GM12878 (cell line): ENCODE measurements at regions not wholly inside any gene's neighbourhood (a gene's known extent, or its start where the extent isn't known, plus 50 kb on each side); places are given as distances from the start of the nearest gene placed in this dataset.

Experiments
- ATAC-seq: fragments of 200-7000 bp; cut with Tn5 transposase; 3 replicates; pipeline ENCODE4 v1.9.1; 2020; ENCODE audit warnings: mild to moderate bottlenecking, moderate library complexity
- BruUV-seq: library from RNA; stranded (reverse); fragments of 400-500 nt; replicated peaks from 2 replicates; lab custom pipeline; 2021; lab: Mats Ljungman, UMichigan
- CTCF ChIA-PET: fragments of 300-600 bp; sonication (Branson Sonifier 250); formaldehyde crosslinking; extraction: SDS; loops from one replicate; lab custom pipeline; 2021; ENCODE audit warnings: inconsistent platforms; lab: Yijun Ruan, JAX
- POLR2A ChIA-PET: fragments of 350-600 bp; formaldehyde crosslinking; extraction: SDS; loops from one replicate; lab custom pipeline; 2021; ENCODE audit warnings: inconsistent platforms; lab: Charles Lee
- RAD21 ChIA-PET: fragments of 300-600 bp; sonication (Branson Sonifier 250); formaldehyde crosslinking; loops from one replicate; lab custom pipeline; 2023; ENCODE audit warnings: antibody characterized with exemption; ENCODE audit not compliant: unreplicated experiment; lab: Charles Lee
- SMC1A ChIA-PET: fragments of 300-600 bp; sonication (Branson Sonifier 250); formaldehyde crosslinking; loops from one replicate; lab custom pipeline; 2023; ENCODE audit not compliant: unreplicated experiment, uncharacterized antibody; lab: Charles Lee
- DNase-seq: peaks from one replicate; pipeline ENCODE4 v3.0.0-alpha.2; 2011; ENCODE audit warnings: low read depth, low spot score
- FAIRE-seq: peaks from 3 replicates; lab custom pipeline; 2011; peaks lifted over from hg19 to GRCh38; lab: Jason Lieb, UNC
- H2AFZ ChIP-seq: 2 replicates; pipeline ENCODE4 v1.6.0; 2011; ENCODE audit warnings: low read depth, low read length, control low read depth; ENCODE audit not compliant: control insufficient read depth
- H3K27ac ChIP-seq: 2 replicates; pipeline ENCODE4 v1.5.1; 2011; ENCODE audit warnings: control low read depth; ENCODE audit not compliant: control insufficient read depth, insufficient read depth
- H3K27me3 ChIP-seq, 2 experiments: replicated peaks in 1 of 2; 2 replicates each; pipeline versions ENCODE4 v1.6.0 to v1.6.1; 2011; ENCODE audit warnings: low read length in 1 of 2; ENCODE audit not compliant: control insufficient read depth in 2 of 2, insufficient read depth in 2 of 2
- H3K36me3 ChIP-seq, 2 experiments: 2 replicates each; pipeline ENCODE4 v1.5.1; 2011; ENCODE audit warnings: low read length in 1 of 2; ENCODE audit not compliant: control insufficient read depth in 2 of 2, insufficient read depth in 2 of 2
- H3K4me1 ChIP-seq: 2 replicates; pipeline ENCODE4 v1.6.1; 2011; ENCODE audit warnings: mild to moderate bottlenecking, low read length, moderate library complexity, mixed read lengths; ENCODE audit not compliant: control insufficient read depth, insufficient read depth
- H3K4me2 ChIP-seq: 2 replicates; pipeline ENCODE4 v1.6.0; 2011; ENCODE audit warnings: control low read depth; ENCODE audit not compliant: control insufficient read depth, insufficient read depth
- H3K4me3 ChIP-seq: fragments of 200-600 bp; sonication (generic); 2 replicates; pipeline ENCODE4 v1.5.1; 2016
- H3K79me2 ChIP-seq: 2 replicates; pipeline ENCODE4 v1.6.0; 2011; ENCODE audit warnings: low read length; ENCODE audit not compliant: control insufficient read depth, insufficient read depth
- H3K9ac ChIP-seq: 2 replicates; pipeline ENCODE4 v1.8.0; 2011; ENCODE audit warnings: low read length, control low read depth, mixed read lengths; ENCODE audit not compliant: control insufficient read depth, insufficient read depth
- H3K9me3 ChIP-seq: replicated peaks from 3 replicates; pipeline ENCODE4 v1.5.1; 2011; ENCODE audit warnings: mild to moderate bottlenecking, low read length; ENCODE audit not compliant: control insufficient read depth, insufficient read depth
- H4K20me1 ChIP-seq: 2 replicates; pipeline ENCODE4 v1.6.0; 2011; ENCODE audit not compliant: control insufficient read depth, insufficient read depth
- ETV6 ChIP-seq, 2 experiments: fragments of 450-650 bp in 1 of 2; IDR thresholded peaks in 1 of 2; conservative IDR thresholded peaks in 1 of 2; 2 replicates each; pipeline ENCODE4 v1.6.1; 2014; ENCODE audit warnings: antibody characterized with exemption in 1 of 2, borderline replicate concordance in 1 of 2, low read depth in 1 of 2, mild to moderate bottlenecking in 1 of 2, moderate library complexity in 1 of 2
- EZH2 ChIP-seq: IDR thresholded peaks from 2 replicates; pipeline ENCODE4 v1.6.1; 2012; ENCODE audit warnings: low read depth, mild to moderate bottlenecking, control low read depth, inconsistent platforms, low read length, borderline replicate concordance; ENCODE audit not compliant: control insufficient read depth
- IRF4 ChIP-seq: IDR thresholded peaks from 2 replicates; pipeline ENCODE4 v1.6.1; 2011; ENCODE audit warnings: low read depth, low read length
- JUND ChIP-seq: IDR thresholded peaks from 2 replicates; pipeline ENCODE4 v1.6.1; 2012; ENCODE audit warnings: low read depth, mild to moderate bottlenecking, low read length, improper control_type of control experiment, moderate library complexity
- KDM1A ChIP-seq: fragments of 200-600 bp; sonication (generic); IDR thresholded peaks from 2 replicates; pipeline ENCODE4 v1.6.1; 2016; ENCODE audit warnings: borderline replicate concordance
- LARP7 ChIP-seq: fragments of 450-650 bp; IDR thresholded peaks from 2 replicates; pipeline ENCODE4 v1.6.1; 2017; ENCODE audit warnings: mild to moderate bottlenecking
- MEF2A ChIP-seq: IDR thresholded peaks from 2 replicates; pipeline ENCODE4 v1.6.1; 2011; ENCODE audit warnings: low read depth, mild to moderate bottlenecking, low read length, moderate library complexity; ENCODE audit not compliant: insufficient read depth
- MXI1 ChIP-seq: fragments of 150-350 bp; IDR thresholded peaks from 2 replicates; pipeline ENCODE4 v1.6.1; 2011; ENCODE audit warnings: low read depth, mild to moderate bottlenecking, inconsistent platforms, low read length, improper control_type of control experiment
- NKRF ChIP-seq: fragments of 450-650 bp; conservative IDR thresholded peaks from 2 replicates; pipeline ENCODE4 v1.6.1; 2017; ENCODE audit warnings: mild to moderate bottlenecking, moderate library complexity
- NR2C1 ChIP-seq: fragments of 450-650 bp; IDR thresholded peaks from 2 replicates; pipeline ENCODE4 v1.6.1; 2017; ENCODE audit warnings: antibody characterized with exemption, mild to moderate bottlenecking, moderate library complexity
- PRDM15 ChIP-seq: fragments of 450-650 bp; formaldehyde crosslinking; IDR thresholded peaks from 2 replicates; pipeline ENCODE4 v1.4.0; 2020; ENCODE audit warnings: mild to moderate bottlenecking, moderate library complexity
- SIX5 ChIP-seq: IDR thresholded peaks from 2 replicates; pipeline ENCODE4 v1.6.1; 2011; ENCODE audit warnings: mild to moderate bottlenecking, low read depth, low read length, moderate library complexity; ENCODE audit not compliant: severe bottlenecking
- SPI1 ChIP-seq: IDR thresholded peaks from 2 replicates; pipeline ENCODE4 v1.6.1; 2011; ENCODE audit warnings: low read depth, mild to moderate bottlenecking, low read length, moderate library complexity, borderline replicate concordance; ENCODE audit not compliant: insufficient read depth
- ZBTB4 ChIP-seq: fragments of 450-650 bp; formaldehyde crosslinking; IDR thresholded peaks from 2 replicates; pipeline ENCODE4 v1.4.0; 2022; ENCODE audit warnings: mild to moderate bottlenecking, moderate library complexity
- WGBS: methylation state at CpG from one replicate; pipeline ENCODE4 v1.1.6; 2016; ENCODE audit warnings: low lambda C conversion rate; ENCODE audit not compliant: insufficient replicate concordance, insufficient coverage; ENCODE audit errors: missing lambda C conversion rate; 5-methylcytosine and 5-hydroxymethylcytosine counted together
- in situ Hi-C: fragments of 300-500 bp; cut with MboI; formaldehyde crosslinking; loops from 9 replicates; pipeline ENCODE4 v1.14.3; 2018; ENCODE audit warnings: mixed read lengths
- intact Hi-C: fragments of 100-400 bp; cut with micrococcal nuclease; formaldehyde crosslinking; loops from one replicate; pipeline ENCODE4 v1.14.2; 2022; ENCODE audit not compliant: unreplicated experiment

DNA sequence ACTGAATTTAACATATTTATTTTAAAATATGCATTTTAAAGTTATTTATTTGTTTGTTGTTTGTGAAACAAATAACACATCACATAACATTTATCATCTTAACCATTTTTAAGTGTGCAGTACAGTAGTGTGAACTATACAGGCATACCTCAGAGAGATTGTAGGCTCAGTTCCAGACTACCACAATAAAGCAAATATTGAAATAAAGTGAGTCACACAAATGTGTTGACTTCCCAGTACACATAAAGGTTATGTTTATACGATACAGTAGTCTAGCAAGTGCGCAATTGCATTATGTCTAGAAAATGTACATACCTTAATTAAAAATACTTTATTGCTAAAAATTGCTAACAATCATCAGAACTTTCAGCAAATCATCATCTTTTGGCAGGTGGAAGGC lies 739.4 kb upstream of the ADGRL4 start (continued):
- TF ChIP-seq SPI1: no peak
- TF ChIP-seq ETV6 (conservative IDR thresholded peaks at IDR 0.05 in 1 of 2, IDR thresholded peaks at IDR 0.05 in 1 of 2; ENCODE audit: borderline replicate concordance in 1 of 2, low read depth in 1 of 2): no peak
- no peak for TF ChIP-seq JUND

DNA sequence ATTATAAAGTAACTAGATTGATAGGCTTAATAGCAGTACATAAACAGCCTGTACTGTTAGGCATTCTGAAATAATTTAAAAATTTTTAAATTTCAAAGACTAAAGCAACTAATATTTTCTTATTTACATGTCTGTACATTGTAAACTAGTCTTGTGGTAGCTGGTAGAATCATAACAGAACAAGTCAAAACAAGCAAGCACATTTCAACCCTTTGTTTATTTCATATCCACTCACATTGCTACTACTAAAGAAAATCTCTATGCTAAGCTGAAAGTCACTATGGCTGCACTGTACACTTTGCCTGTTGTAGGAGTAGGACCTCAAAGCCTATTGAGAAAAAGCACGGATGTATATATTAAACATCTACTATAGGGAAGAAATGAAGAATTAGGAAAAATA lies 738.2 kb upstream of the ADGRL4 start:
- BruUV-seq: no TSS peak
- no peaks in the 10 kb centered on the region for H4K20me1 ChIP-seq
- H3K4me2 ChIP-seq: no peak overlapping the region
- no peak overlapping the region for H3K9ac ChIP-seq
- H3K9me3 ChIP-seq: no peaks in the 10 kb centered on the region; the same call in 2 of the 3 replicates
- 96% methylated on average over 1 of the region's 1 CpG for WGBS
- SMC1A ChIA-PET: no interaction called here
- in situ Hi-C loops (no loop called here), intact Hi-C loops (no loop called here)
- peaks cover 10% of the 10 kb centered on the region; the same call in 1 of the 2 replicates for H3K4me1 ChIP-seq
- H3K79me2 ChIP-seq: no peaks in the 10 kb centered on the region
- CTCF ChIA-PET: no interaction called here
- H3K36me3 ChIP-seq: no peaks in the 10 kb centered on the region
- RAD21 ChIA-PET: no interaction called here
- no peak overlapping the region for H2AFZ ChIP-seq
- ATAC-seq (no peak), DNase-seq (no peak), FAIRE-seq (no peak)
- H3K27me3 ChIP-seq: no peaks in the 10 kb centered on the region
- no peak overlapping the region for H3K4me3 ChIP-seq
- POLR2A ChIA-PET: no interaction called here
- no peak overlapping the region for H3K27ac ChIP-seq
- TF ChIP-seq EZH2 (no peak), ZBTB4 (CRISPR knock-in tag) (no peak), NR2C1 (no peak), NKRF (no peak), PRDM15 (CRISPR knock-in tag) (no peak), SIX5 (no peak), KDM1A (no peak), IRF4 (no peak), MXI1 (no peak), MEF2A (no peak), LARP7 (no peak)
